Activated CD4-positive, alpha-beta T cell treated with anti-CD3 and anti-CD28 coated beads for 48 hours (primary cell): ENCODE measurements at regions not wholly inside any gene's neighbourhood (a gene's known extent, or its start where the extent isn't known, plus 50 kb on each side); places are given as distances from the start of the nearest gene placed in this dataset.

Experiments used
- DNase-seq: peaks from one replicate; pipeline ENCODE4 v3.0.0-alpha.2; 2020

- DNase-seq: no peak
Measured at GRCh38 chr15:37794947-37795346, 139.5 kb upstream of the TMCO5A start.

GRCh38 chr15:37801529-37801928, 132.9 kb upstream of the TMCO5A start:
- DNase-seq: no peak

GRCh38 chr15:37806808-37807207, 127.6 kb upstream of the TMCO5A start:
- no peak for DNase-seq

- DNase-seq: no peak
Measured at GRCh38 chr15:37810381-37810780, 124.1 kb upstream of the TMCO5A start.

GRCh38 chr15:37813306-37813705, 121.1 kb upstream of the TMCO5A start:
- no peak for DNase-seq

GRCh38 chr15:37814847-37815515, 119.5 kb upstream of the TMCO5A start:
- DNase-seq: no peak

- DNase-seq: no peak
Measured at GRCh38 chr15:37818152-37818677, 116.2 kb upstream of the TMCO5A start.

- DNase-seq: no peak
Measured at GRCh38 chr15:37819191-37819590, 115.2 kb upstream of the TMCO5A start.

- DNase-seq: no peak
Measured at GRCh38 chr15:37820380-37821128, 113.9 kb upstream of the TMCO5A start.

- DNase-seq: no peak
Measured at GRCh38 chr15:37823601-37824275, 110.7 kb upstream of the TMCO5A start.

GRCh38 chr15:37824717-37825382, 109.6 kb upstream of the TMCO5A start:
- DNase-seq: no peak

- DNase-seq: no peak
Measured at GRCh38 chr15:37837276-37837675, 97.2 kb upstream of the TMCO5A start.

- DNase-seq: no peak
Measured at GRCh38 chr15:37847776-37848175, 86.7 kb upstream of the TMCO5A start.

GRCh38 chr15:37856109-37856508, 78.3 kb upstream of the TMCO5A start:
- no peak for DNase-seq

- DNase-seq: no peak
Measured at GRCh38 chr15:37860896-37861295, 73.5 kb upstream of the TMCO5A start.

GRCh38 chr15:37865687-37866086, 68.8 kb upstream of the TMCO5A start:
- DNase-seq: no peak

- DNase-seq: no peak
Measured at GRCh38 chr15:37870711-37871110, 63.7 kb upstream of the TMCO5A start.

GRCh38 chr15:37872661-37873060, 61.8 kb upstream of the TMCO5A start:
- DNase-seq: no peak

- DNase-seq: no peak
Measured at GRCh38 chr15:37873336-37873735, 61.1 kb upstream of the TMCO5A start.

GRCh38 chr15:37876900-37877299, 57.5 kb upstream of the TMCO5A start:
- DNase-seq: no peak

GRCh38 chr15:37877851-37878741, 56.3 kb upstream of the TMCO5A start:
- no peak for DNase-seq
